OCI-LY1 (cell line): ENCODE measurements at regions not wholly inside any gene's neighbourhood (a gene's known extent, or its start where the extent isn't known, plus 50 kb on each side); places are given as distances from the start of the nearest gene placed in this dataset.

Source experiments
- EZH2 ChIP-seq: fragments of 200-600 bp; sonication (generic), shearing (Covaris generic); IDR thresholded peaks from 2 replicates; pipeline ENCODE4 v1.8.0; 2017; ENCODE audit warnings: borderline replicate concordance, mixed run types, mild to moderate bottlenecking, antibody characterized with exemption, low read length, moderate library complexity, mixed read lengths
- TF ChIP-seq, protein P1 (sequence below): fragments of 200-600 bp; sonication (generic), shearing (Covaris generic); IDR thresholded peaks from 2 replicates; pipeline ENCODE4 v1.5.1; 2017; ENCODE audit warnings: mild to moderate bottlenecking, antibody characterized with exemption, low read length, moderate library complexity, mixed read lengths

DNA sequence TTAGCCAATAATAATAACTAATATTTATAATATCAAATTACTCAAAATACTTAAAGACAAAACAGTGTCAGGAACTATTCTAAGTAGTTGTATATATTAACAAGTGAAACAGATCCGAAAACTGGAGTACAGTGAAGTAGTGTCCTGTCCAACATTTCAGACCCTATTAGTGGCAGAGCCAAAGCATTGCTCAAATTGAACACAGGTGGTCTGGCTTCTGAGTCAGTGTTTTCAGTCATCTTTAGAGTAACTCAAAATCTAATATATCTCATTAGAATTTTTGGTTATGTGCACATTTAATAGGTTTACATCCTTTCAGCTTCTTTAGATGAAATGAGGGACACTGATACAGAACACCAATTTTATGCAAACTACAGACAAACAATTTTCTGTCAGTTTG, 652.5 kb downstream of the CDH11 start:
- TF ChIP-seq EZH2 = no peak
- TF ChIP-seq, protein P1, sequence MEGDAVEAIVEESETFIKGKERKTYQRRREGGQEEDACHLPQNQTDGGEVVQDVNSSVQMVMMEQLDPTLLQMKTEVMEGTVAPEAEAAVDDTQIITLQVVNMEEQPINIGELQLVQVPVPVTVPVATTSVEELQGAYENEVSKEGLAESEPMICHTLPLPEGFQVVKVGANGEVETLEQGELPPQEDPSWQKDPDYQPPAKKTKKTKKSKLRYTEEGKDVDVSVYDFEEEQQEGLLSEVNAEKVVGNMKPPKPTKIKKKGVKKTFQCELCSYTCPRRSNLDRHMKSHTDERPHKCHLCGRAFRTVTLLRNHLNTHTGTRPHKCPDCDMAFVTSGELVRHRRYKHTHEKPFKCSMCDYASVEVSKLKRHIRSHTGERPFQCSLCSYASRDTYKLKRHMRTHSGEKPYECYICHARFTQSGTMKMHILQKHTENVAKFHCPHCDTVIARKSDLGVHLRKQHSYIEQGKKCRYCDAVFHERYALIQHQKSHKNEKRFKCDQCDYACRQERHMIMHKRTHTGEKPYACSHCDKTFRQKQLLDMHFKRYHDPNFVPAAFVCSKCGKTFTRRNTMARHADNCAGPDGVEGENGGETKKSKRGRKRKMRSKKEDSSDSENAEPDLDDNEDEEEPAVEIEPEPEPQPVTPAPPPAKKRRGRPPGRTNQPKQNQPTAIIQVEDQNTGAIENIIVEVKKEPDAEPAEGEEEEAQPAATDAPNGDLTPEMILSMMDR = no peak
